Esophagus squamous epithelium (tissue), 4 donors: ENCODE measurements at regions not wholly inside any gene's neighbourhood (a gene's known extent, or its start where the extent isn't known, plus 50 kb on each side); places are given as distances from the start of the nearest gene placed in this dataset.

ENCODE experiments used
- POLR2A ChIP-seq, 4 donors: fragments of 450-650 bp; IDR thresholded peaks; one replicate each; pipeline ENCODE4 v1.6.1; 2017; ENCODE audit warnings: antibody characterized with exemption in 4 of 4, mild to moderate bottlenecking in 4 of 4, moderate library complexity in 3 of 4
- TF ChIP-seq, protein P1 (sequence below), 6 experiments: fragments of 450-650 bp in 4 of 6; fragments of 200-600 bp in 2 of 6; sonication (generic) in 2 of 6; IDR thresholded peaks; one replicate each; pipeline ENCODE4 v1.5.1; 2016 to 2019; ENCODE audit warnings: antibody characterized with exemption in 6 of 6, mild to moderate bottlenecking in 4 of 6, moderate library complexity in 4 of 6

DNA sequence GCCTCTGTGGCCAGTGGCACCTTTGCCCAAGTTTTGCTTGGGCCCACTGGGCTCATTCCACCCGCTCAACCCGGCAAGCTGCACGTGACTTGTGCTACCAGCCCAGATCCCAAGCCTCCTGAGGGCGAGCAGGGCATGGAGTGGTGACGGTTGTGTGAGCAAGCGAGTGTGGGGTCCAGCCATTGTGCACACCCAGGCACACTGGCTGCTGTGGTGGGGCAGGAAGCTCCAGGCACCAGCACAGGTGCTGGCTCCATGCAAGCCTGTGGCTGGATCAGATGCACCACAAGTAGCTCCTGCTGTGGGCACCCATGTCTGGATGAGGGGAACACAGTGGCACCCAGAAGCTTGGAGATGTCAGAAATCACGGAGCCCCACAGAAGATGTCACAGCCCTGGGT, 557.0 kb upstream of the GNPDA2 start:
- TF ChIP-seq, protein P1, sequence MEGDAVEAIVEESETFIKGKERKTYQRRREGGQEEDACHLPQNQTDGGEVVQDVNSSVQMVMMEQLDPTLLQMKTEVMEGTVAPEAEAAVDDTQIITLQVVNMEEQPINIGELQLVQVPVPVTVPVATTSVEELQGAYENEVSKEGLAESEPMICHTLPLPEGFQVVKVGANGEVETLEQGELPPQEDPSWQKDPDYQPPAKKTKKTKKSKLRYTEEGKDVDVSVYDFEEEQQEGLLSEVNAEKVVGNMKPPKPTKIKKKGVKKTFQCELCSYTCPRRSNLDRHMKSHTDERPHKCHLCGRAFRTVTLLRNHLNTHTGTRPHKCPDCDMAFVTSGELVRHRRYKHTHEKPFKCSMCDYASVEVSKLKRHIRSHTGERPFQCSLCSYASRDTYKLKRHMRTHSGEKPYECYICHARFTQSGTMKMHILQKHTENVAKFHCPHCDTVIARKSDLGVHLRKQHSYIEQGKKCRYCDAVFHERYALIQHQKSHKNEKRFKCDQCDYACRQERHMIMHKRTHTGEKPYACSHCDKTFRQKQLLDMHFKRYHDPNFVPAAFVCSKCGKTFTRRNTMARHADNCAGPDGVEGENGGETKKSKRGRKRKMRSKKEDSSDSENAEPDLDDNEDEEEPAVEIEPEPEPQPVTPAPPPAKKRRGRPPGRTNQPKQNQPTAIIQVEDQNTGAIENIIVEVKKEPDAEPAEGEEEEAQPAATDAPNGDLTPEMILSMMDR (IDR thresholded peaks at IDR 0.05): no peak
- TF ChIP-seq POLR2A (IDR thresholded peaks at IDR 0.05): no peak
